Activated CD4-positive, alpha-beta memory T cell treated with anti-CD3 and anti-CD28 coated beads for 36 hours (primary cell): ENCODE measurements at regions not wholly inside any gene's neighbourhood (a gene's known extent, or its start where the extent isn't known, plus 50 kb on each side); places are given as distances from the start of the nearest gene placed in this dataset.
"Not testable (repeated sequence)": the region's sequence is repeated elsewhere in the genome, so short reads cannot be mapped to it uniquely, and the experiment has no call there.

Experiments used
- CTCF ChIA-PET: fragments of 350-600 bp; sonication (Branson Sonifier 250); formaldehyde crosslinking; loops from one replicate; lab custom pipeline; 2021; ENCODE audit warnings: antibody characterized with exemption, inconsistent platforms; lab: Charles Lee
- POLR2A ChIA-PET: fragments of 350-600 bp; sonication (Branson Sonifier 250); formaldehyde crosslinking; loops from one replicate; lab custom pipeline; 2021; ENCODE audit warnings: antibody characterized with exemption; lab: Charles Lee
- DNase-seq: peaks from one replicate; pipeline ENCODE4 v3.0.0-alpha.2; 2020
- H3K27ac Mint-ChIP-seq: one replicate; pipeline ENCODE4 v1.8.0; 2021; ENCODE audit warnings: mixed read lengths
- H3K27me3 Mint-ChIP-seq: one replicate; pipeline ENCODE4 v1.8.0; 2021; ENCODE audit warnings: mixed read lengths
- H3K36me3 Mint-ChIP-seq: one replicate; pipeline ENCODE4 v1.8.0; 2021; ENCODE audit warnings: mixed read lengths
- H3K4me1 Mint-ChIP-seq: one replicate; pipeline ENCODE4 v1.8.0; 2021; ENCODE audit warnings: low read depth, mixed read lengths
- H3K4me3 Mint-ChIP-seq: one replicate; pipeline ENCODE4 v1.8.0; 2021; ENCODE audit warnings: mild to moderate bottlenecking, mixed read lengths
- H3K9me3 Mint-ChIP-seq: one replicate; pipeline ENCODE4 v1.8.0; 2021; ENCODE audit warnings: mixed read lengths
- intact Hi-C: fragments of 100-400 bp; cut with micrococcal nuclease; formaldehyde crosslinking; loops from one replicate; pipeline ENCODE4 v1.15.1; 2023

DNA sequence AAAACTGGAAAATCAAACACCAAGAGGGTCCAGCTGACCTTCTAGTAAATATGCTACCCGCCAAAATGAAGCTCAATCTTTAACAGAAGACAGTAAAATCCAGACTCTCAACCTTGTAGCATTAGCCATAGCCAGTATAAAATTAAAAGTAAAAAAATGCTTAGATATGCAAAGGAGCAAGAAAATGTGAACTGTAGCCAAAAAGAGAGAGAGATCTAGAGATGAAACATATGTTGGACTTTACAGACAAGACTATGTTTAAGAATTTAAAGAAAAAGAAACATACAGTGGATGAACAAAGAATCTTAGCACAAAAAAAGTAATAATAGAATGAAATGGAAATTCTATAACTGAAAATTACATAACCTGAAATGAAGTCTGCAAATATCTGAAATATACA lies 344.5 kb downstream of the LRATD1 start:
- intact Hi-C loops = no loop called here
- ChIA-PET POLR2A (no interaction called here), CTCF (no interaction called here)
- no peaks in the 10 kb centered on the region for H3K36me3 Mint-ChIP-seq
- no peak for DNase-seq
- H3K27me3 Mint-ChIP-seq = peaks cover 3% of the 10 kb centered on the region
- H3K27ac Mint-ChIP-seq = no peak overlapping the region
- H3K9me3 Mint-ChIP-seq = peaks cover 1% of the 10 kb centered on the region
- peaks cover 6% of the 10 kb centered on the region for H3K4me1 Mint-ChIP-seq
- no peak overlapping the region for H3K4me3 Mint-ChIP-seq

GRCh38 chr2:14978845-14979244 lies 346.3 kb downstream of the LRATD1 start:
- CTCF ChIA-PET = no interaction called here
- no peak overlapping the region for H3K4me3 Mint-ChIP-seq
- intact Hi-C loops = no loop called here
- no peak for DNase-seq
- H3K4me1 Mint-ChIP-seq = peaks cover 6% of the 10 kb centered on the region
- H3K27me3 Mint-ChIP-seq = peaks cover 5% of the 10 kb centered on the region
- no peaks in the 10 kb centered on the region for H3K9me3 Mint-ChIP-seq
- H3K27ac Mint-ChIP-seq = no peak overlapping the region
- POLR2A ChIA-PET = no interaction called here
- no peaks in the 10 kb centered on the region for H3K36me3 Mint-ChIP-seq

- H3K4me3 Mint-ChIP-seq = no peak overlapping the region
- no peak for DNase-seq
- intact Hi-C loops = no loop called here
Measured at GRCh38 chr2:14982790-14983189, 350.3 kb downstream of the LRATD1 start.

GRCh38 chr2:14988600-14988999 lies 356.1 kb downstream of the LRATD1 start:
- Mint-ChIP-seq H3K4me1 (no peaks in the 10 kb centered on the region), H3K27me3 (no peaks in the 10 kb centered on the region), H3K36me3 (no peaks in the 10 kb centered on the region), H3K4me3 (no peak overlapping the region), H3K9me3 (no peaks in the 10 kb centered on the region), H3K27ac (no peak overlapping the region)
- intact Hi-C loops = no loop called here
- DNase-seq = no peak
- ChIA-PET POLR2A (no interaction called here), CTCF (no interaction called here)

More at GRCh38 chr2:14982790-14983189, 350.3 kb downstream of the LRATD1 start:
- Mint-ChIP-seq H3K27me3 (peaks cover 5% of the 10 kb centered on the region), H3K4me1 (peaks cover 6% of the 10 kb centered on the region), H3K36me3 (no peaks in the 10 kb centered on the region), H3K9me3 (no peaks in the 10 kb centered on the region), H3K27ac (no peak overlapping the region)
- POLR2A ChIA-PET = no interaction called here
- CTCF ChIA-PET = no interaction called here

- no peaks in the 10 kb centered on the region for H3K4me1 Mint-ChIP-seq
- CTCF ChIA-PET = no interaction called here
- POLR2A ChIA-PET = no interaction called here
- no peak overlapping the region for H3K27ac Mint-ChIP-seq
- DNase-seq = no peak
- H3K9me3 Mint-ChIP-seq = no peaks in the 10 kb centered on the region
- H3K27me3 Mint-ChIP-seq = peaks cover 2% of the 10 kb centered on the region
- no peaks in the 10 kb centered on the region for H3K36me3 Mint-ChIP-seq
- intact Hi-C loops = no loop called here
- H3K4me3 Mint-ChIP-seq = no peak overlapping the region
Measured at GRCh38 chr2:14991723-14992122, 359.2 kb downstream of the LRATD1 start.

DNA sequence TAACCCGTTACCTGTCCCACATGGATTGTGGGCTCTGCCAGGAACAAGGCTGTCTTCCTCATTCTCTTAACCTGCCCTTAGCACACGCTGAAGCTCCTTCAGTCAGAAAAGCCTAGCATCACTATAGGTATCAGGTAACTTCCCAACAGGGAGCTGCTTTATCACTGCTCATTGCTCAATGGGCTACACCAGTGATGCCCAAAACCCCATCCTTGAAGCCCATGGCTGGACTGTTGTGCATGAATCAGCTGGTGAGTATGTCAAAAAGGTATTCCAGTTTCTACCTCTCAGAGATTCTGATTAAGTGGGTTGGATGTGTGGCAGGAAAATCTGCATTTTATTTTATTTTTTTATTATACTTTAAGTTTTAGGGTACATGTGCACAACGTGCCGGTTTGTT lies 362.2 kb downstream of the LRATD1 start:
- CTCF ChIA-PET = no interaction called here
- POLR2A ChIA-PET = no interaction called here

DNA sequence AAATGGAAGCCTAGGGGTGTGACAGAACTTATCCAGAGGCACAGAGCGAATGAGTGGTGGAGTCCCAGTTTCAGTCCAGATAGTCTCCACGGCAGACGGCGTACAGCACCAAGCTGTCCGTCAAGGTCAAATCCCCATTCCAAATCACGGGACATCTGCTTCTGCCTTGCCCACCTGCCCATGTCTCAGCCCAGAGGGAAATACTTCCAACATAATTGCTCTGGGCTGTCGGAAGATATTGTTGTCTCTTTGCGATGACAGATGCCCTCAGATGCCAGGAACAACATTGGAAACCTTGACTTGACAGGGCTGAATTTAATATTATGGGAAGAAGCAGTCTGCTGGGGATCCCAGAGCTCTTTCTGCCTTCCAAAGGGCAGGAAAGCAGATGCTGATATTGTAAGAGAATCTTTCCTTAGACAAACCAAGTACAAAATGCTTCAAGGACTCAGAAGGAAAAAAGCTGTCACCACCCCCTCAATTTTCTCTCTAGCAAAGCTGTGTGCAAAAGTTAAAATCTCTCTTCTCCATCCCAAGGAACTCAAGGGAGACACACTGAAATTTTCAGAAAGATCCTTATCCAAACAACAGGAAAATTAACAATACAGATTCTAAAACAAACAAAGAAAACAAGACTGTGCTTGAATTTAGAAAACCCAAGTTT lies 364.0 kb downstream of the LRATD1 start:
- no peaks in the 10 kb centered on the region for H3K4me1 Mint-ChIP-seq
- ChIA-PET POLR2A (no interaction called here), CTCF (no interaction called here)
- H3K27me3 Mint-ChIP-seq = peaks cover 2% of the 10 kb centered on the region
- no peaks in the 10 kb centered on the region for H3K9me3 Mint-ChIP-seq
- H3K4me3 Mint-ChIP-seq = no peak overlapping the region
- no peak overlapping the region for H3K27ac Mint-ChIP-seq
- no peak for DNase-seq
- intact Hi-C loops = no loop called here
- no peaks in the 10 kb centered on the region for H3K36me3 Mint-ChIP-seq

More for the DNA sequence above, 362.2 kb downstream of the LRATD1 start:
- Mint-ChIP-seq H3K4me1 (no peaks in the 10 kb centered on the region), H3K9me3 (no peaks in the 10 kb centered on the region), H3K27ac (no peak overlapping the region), H3K4me3 (no peak overlapping the region), H3K36me3 (no peaks in the 10 kb centered on the region), H3K27me3 (peaks cover 2% of the 10 kb centered on the region)
- no peak for DNase-seq
- intact Hi-C loops = no loop called here

GRCh38 chr2:14998546-14998945 lies 366.0 kb downstream of the LRATD1 start:
- Mint-ChIP-seq H3K27ac (no peak overlapping the region), H3K4me3 (no peak overlapping the region), H3K36me3 (no peaks in the 10 kb centered on the region), H3K9me3 (no peaks in the 10 kb centered on the region), H3K27me3 (peaks cover 2% of the 10 kb centered on the region), H3K4me1 (no peaks in the 10 kb centered on the region)
- no peak for DNase-seq
- POLR2A ChIA-PET = no interaction called here
- intact Hi-C loops = no loop called here
- CTCF ChIA-PET = no interaction called here

- H3K4me1 Mint-ChIP-seq = no peaks in the 10 kb centered on the region
- no peaks in the 10 kb centered on the region for H3K36me3 Mint-ChIP-seq
- no peak for DNase-seq
- intact Hi-C loops = no loop called here
- peaks cover 2% of the 10 kb centered on the region for H3K27me3 Mint-ChIP-seq
- H3K27ac Mint-ChIP-seq = no peak overlapping the region
- no peak overlapping the region for H3K4me3 Mint-ChIP-seq
- CTCF ChIA-PET = no interaction called here
- POLR2A ChIA-PET = no interaction called here
- H3K9me3 Mint-ChIP-seq = no peaks in the 10 kb centered on the region
Measured at GRCh38 chr2:14999114-14999661, 366.7 kb downstream of the LRATD1 start.

- H3K9me3 Mint-ChIP-seq, CTCF ChIA-PET, intact Hi-C loops, H3K27ac Mint-ChIP-seq, H3K27me3 Mint-ChIP-seq, H3K36me3 Mint-ChIP-seq, POLR2A ChIA-PET, DNase-seq, H3K4me3 Mint-ChIP-seq, H3K4me1 Mint-ChIP-seq: not testable (repeated sequence)
Measured at GRCh38 chr2:15002519-15002918, 370.0 kb downstream of the LRATD1 start.

- Mint-ChIP-seq H3K27me3 (no peaks in the 10 kb centered on the region), H3K27ac (no peak overlapping the region), H3K36me3 (peaks cover 2% of the 10 kb centered on the region), H3K9me3 (peaks cover 4% of the 10 kb centered on the region), H3K4me1 (peaks cover 5% of the 10 kb centered on the region), H3K4me3 (no peak overlapping the region)
- ChIA-PET POLR2A (no interaction called here), CTCF (interaction anchor here (0.7 kb wide), 1 partner anchor 23 kb away, joined by 3 read pairs; no protein-coding TSS in a partner anchor)
- DNase-seq = no peak
- intact Hi-C loops = no loop called here
Measured at GRCh38 chr2:15006667-15007066, 374.1 kb downstream of the LRATD1 start.

DNA sequence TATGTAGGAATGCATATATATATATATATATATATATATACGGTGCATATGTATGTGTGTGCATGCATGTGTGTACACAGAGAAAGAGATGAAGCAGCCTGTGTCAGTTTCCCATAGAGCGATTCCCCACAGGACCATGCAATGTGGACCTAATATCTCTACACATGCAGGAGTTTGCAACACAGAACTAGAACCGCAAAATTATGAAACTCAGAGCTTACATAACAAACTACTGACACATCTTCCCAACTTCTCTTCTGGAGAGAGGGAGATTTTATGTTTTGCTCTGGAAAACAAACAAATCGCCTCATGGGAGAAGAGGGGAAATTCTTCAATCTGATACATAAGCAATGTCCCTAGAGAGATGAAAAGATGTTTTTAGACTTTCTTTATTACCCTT lies 377.2 kb downstream of the LRATD1 start:
- no peak overlapping the region for H3K4me3 Mint-ChIP-seq
- POLR2A ChIA-PET = no interaction called here
- H3K27ac Mint-ChIP-seq = no peak overlapping the region
- intact Hi-C loops = no loop called here
- peaks cover 3% of the 10 kb centered on the region for H3K36me3 Mint-ChIP-seq
- peaks cover 11% of the 10 kb centered on the region for H3K9me3 Mint-ChIP-seq
- DNase-seq = no peak
- CTCF ChIA-PET = no interaction called here
- no peaks in the 10 kb centered on the region for H3K27me3 Mint-ChIP-seq
- H3K4me1 Mint-ChIP-seq = peaks cover 5% of the 10 kb centered on the region

DNA sequence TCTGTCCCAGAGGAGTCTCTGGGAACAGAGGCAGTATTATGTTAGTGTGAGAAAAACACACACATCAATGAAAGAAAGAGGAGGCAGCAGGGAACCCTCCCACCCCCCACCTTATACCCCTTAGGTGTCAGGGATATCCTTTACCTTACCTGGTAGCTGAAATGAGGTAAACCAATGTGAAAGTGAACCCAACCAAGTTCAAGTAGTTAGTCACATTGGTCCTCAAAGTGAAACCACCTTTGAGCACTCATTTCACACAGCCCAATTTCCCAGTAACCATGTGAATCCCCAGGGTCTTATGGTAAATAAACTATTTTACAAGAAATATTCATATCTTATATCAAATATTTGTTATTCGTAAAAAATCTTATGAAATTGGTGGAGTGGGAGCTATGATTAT lies 377.8 kb downstream of the LRATD1 start:
- Mint-ChIP-seq H3K27me3 (no peaks in the 10 kb centered on the region), H3K4me1 (peaks cover 5% of the 10 kb centered on the region), H3K36me3 (peaks cover 3% of the 10 kb centered on the region), H3K27ac (no peak overlapping the region), H3K9me3 (peaks cover 11% of the 10 kb centered on the region), H3K4me3 (no peak overlapping the region)
- ChIA-PET POLR2A (no interaction called here), CTCF (no interaction called here)
- intact Hi-C loops = no loop called here
- DNase-seq = no peak
